ENCODE measurements at regions not wholly inside any gene's neighbourhood (a gene's known extent, or its start where the extent isn't known, plus 50 kb on each side); places are given as distances from the start of the nearest gene placed in this dataset.

GRCh38 chr5:147963948-147964693, 57.8 kb upstream of the C5orf46 start:
- peak; percentile 25 for DNase-seq (ENCODE audit: low spot score)

- DNase-seq (ENCODE audit: low spot score) = no peak
Observed at GRCh38 chr5:147963436-147963835, 57.1 kb upstream of the C5orf46 start.

DNA sequence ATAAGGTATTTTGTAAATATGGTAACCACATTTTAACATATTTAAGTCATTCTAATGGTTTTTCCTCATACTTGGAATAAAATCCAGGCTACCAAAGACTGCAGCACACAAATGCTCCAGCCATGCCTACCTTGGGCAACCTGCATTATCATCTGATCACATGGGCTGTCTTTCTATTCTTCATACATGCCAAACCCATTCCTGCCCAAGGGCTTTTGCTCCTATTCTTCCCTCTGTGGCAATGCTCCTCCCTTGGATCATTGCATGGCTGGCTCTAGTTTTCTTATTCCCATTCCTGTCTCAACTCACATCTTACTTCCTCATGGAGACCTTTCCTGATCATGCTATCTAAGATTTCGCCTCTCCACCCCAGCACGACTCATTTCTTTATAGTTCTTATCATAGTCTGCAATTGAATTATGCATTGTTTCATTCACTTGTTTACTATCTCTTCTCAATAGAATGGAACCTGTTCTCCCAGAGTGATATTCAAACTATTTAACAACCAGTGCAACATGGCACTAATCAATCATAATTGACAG, 54.9 kb upstream of the C5orf46 start:
- no peak for DNase-seq (ENCODE audit: low spot score)

DNA sequence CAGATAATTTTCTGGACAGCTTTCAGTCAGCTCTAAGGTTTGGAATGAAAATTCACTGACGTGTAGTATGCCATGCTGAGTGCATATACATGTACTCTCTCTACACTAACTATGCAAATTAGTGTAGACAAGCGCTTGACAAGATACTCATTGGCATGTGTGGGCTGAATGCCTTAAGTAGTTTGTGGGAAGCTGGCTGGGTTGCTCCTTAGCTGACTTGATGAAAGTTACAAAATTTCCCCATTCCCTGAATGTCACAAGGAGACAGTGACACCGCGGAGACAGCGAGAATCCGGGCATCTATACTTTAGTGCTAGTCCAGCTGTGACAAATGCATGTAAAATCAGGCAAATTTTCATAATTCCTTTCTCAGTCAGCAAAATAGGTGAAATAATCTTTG, 51.6 kb upstream of the C5orf46 start:
- DNase-seq (ENCODE audit: low spot score) = no peak

GRCh38 chr5:147956842-147957223, 50.5 kb upstream of the C5orf46 start:
- DNase-seq (ENCODE audit: low spot score) = no peak

- DNase-seq (ENCODE audit: low spot score) = no peak
Observed at GRCh38 chr5:147956064-147956841, 49.9 kb upstream of the C5orf46 start.

Data from pons (tissue), 1 donor.